Panc1 (cell line): ENCODE measurements at regions not wholly inside any gene's neighbourhood (a gene's known extent, or its start where the extent isn't known, plus 50 kb on each side); places are given as distances from the start of the nearest gene placed in this dataset.

Source experiments
- ATAC-seq: fragments of 200-7000 bp; cut with Tn5 transposase; 2 replicates; pipeline ENCODE4 v1.9.1; 2020; ENCODE audit warnings: mild to moderate bottlenecking, moderate library complexity
- BruUV-seq: library from RNA; stranded (reverse); fragments of 400-500 nt; replicated peaks from 2 replicates; lab custom pipeline; 2021; lab: Mats Ljungman, UMichigan
- CTCF ChIA-PET: fragments of 300-600 bp; sonication (Branson Sonifier 250); formaldehyde crosslinking; loops from one replicate; lab custom pipeline; 2022; ENCODE audit warnings: antibody characterized with exemption; lab: Charles Lee
- POLR2A ChIA-PET: fragments of 300-600 bp; sonication (Branson Sonifier 250); formaldehyde crosslinking; loops from one replicate; lab custom pipeline; 2022; ENCODE audit warnings: antibody characterized with exemption; lab: Charles Lee
- DNase-seq: peaks from one replicate; pipeline ENCODE4 v3.0.0-alpha.2; 2010; ENCODE audit warnings: low read depth, low spot score
- H3K27ac ChIP-seq: 2 replicates; pipeline ENCODE4 v1.5.1; 2011; ENCODE audit warnings: mild to moderate bottlenecking, low read length, inconsistent platforms
- H3K27me3 ChIP-seq: fragments of 200-500 bp; sonication (Bioruptor generic); 2 replicates; pipeline ENCODE4 v1.6.0; 2014; ENCODE audit warnings: low read length, inconsistent platforms; ENCODE audit not compliant: control insufficient read depth, insufficient read depth
- H3K36me3 ChIP-seq: fragments of 200-500 bp; sonication (Bioruptor generic); 2 replicates; pipeline ENCODE4 v1.5.1; 2014; ENCODE audit warnings: inconsistent platforms, mild to moderate bottlenecking, low read length, moderate library complexity; ENCODE audit not compliant: control insufficient read depth, insufficient read depth
- H3K4me1 ChIP-seq: 2 replicates; pipeline ENCODE4 v1.5.1; 2011; ENCODE audit warnings: inconsistent platforms, mild to moderate bottlenecking, low read length, moderate library complexity; ENCODE audit not compliant: control insufficient read depth, insufficient read depth
- H3K4me3 ChIP-seq, 2 experiments: 2 replicates each; pipeline ENCODE4 v1.5.1; 2011 to 2012; ENCODE audit warnings: low read depth in 2 of 2, low read length in 2 of 2, mild to moderate bottlenecking in 2 of 2, inconsistent platforms in 1 of 2, moderate library complexity in 1 of 2
- H3K9me3 ChIP-seq: fragments of 200-500 bp; sonication (Bioruptor generic); 2 replicates; pipeline ENCODE4 v1.5.1; 2014; ENCODE audit warnings: low read depth, mild to moderate bottlenecking, inconsistent platforms, low read length, moderate library complexity; ENCODE audit not compliant: control insufficient read depth, insufficient read depth
- POLR2AphosphoS5 ChIP-seq: IDR thresholded peaks from 2 replicates; pipeline ENCODE4 v1.6.1; 2012; ENCODE audit warnings: mild to moderate bottlenecking, low read depth, low read length, moderate library complexity
- SIN3A ChIP-seq: IDR thresholded peaks from 2 replicates; pipeline ENCODE4 v1.6.1; 2012; ENCODE audit warnings: low read depth, mild to moderate bottlenecking, low read length, moderate library complexity, borderline replicate concordance; ENCODE audit not compliant: insufficient read depth
- TCF7L2 ChIP-seq: IDR thresholded peaks from 2 replicates; pipeline ENCODE4 v1.6.1; 2011; ENCODE audit warnings: mild to moderate bottlenecking, low read depth, low read length, inconsistent platforms
- in situ Hi-C: cut with HindIII; loops from 2 replicates; pipeline ENCODE4 v1.10.0; 2016; ENCODE audit warnings: low sequenced_read_pairs, low pct_unique_long_range_greater_than_20kb
- intact Hi-C: fragments of 100-400 bp; cut with micrococcal nuclease; formaldehyde crosslinking; loops from one replicate; pipeline ENCODE4 v1.10.0; 2022; ENCODE audit not compliant: unreplicated experiment
- TF ChIP-seq, protein P1 (sequence below), 2 experiments: IDR thresholded peaks; 2 replicates each; pipeline ENCODE4 v1.6.1; 2011 to 2012; ENCODE audit warnings: low read depth in 2 of 2, control low read depth in 1 of 2, low read length in 1 of 2, mild to moderate bottlenecking in 1 of 2, moderate library complexity in 1 of 2; ENCODE audit not compliant: insufficient read depth in 1 of 2
- TF ChIP-seq, protein P2 (sequence below): fragments of 450-650 bp; IDR thresholded peaks from 2 replicates; pipeline ENCODE4 v1.5.1; 2017; ENCODE audit warnings: mild to moderate bottlenecking

DNA sequence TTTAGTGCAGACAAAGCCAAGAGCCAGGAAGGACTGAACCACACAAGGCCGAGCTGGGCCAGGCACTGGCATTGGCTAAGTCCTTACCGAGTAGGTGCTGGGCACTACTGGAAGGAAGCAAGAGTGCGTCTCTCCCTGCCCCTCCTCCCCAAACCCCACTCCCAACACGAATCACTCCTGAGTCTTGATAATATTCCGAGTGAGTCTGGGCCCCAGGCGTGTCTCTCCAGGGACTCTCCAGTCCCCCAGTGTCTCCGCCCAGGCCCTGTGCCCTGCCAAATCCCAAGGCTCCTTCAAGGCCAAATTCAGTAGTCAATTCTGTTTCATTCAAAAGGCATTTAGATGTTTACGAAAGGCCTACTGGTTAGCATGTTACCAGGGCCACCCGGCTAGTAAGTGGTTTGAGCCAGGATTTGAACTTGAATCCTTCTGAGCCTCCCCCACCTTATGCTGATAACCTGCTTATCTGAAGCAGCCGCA lies 82.8 kb downstream of the GLI2 start:
- in situ Hi-C loops: no loop called here
- intact Hi-C loops: no loop called here
- H3K9me3 ChIP-seq: no peaks in the 10 kb centered on the region
- BruUV-seq: no TSS peak
- CTCF ChIA-PET: no interaction called here
- no peak for DNase-seq
- H3K36me3 ChIP-seq: no peaks in the 10 kb centered on the region
- ATAC-seq: 0 out of 2 replicates have a peak, but pooled peaks have one; percentile 54
- H3K4me1 ChIP-seq: no peaks in the 10 kb centered on the region
- H3K27ac ChIP-seq: no peak overlapping the region
- H3K27me3 ChIP-seq: no peaks in the 10 kb centered on the region
- H3K4me3 ChIP-seq: no peak overlapping the region
- POLR2A ChIA-PET: no interaction called here
- no peak for TF ChIP-seq SIN3A
- TF ChIP-seq, protein P1, sequence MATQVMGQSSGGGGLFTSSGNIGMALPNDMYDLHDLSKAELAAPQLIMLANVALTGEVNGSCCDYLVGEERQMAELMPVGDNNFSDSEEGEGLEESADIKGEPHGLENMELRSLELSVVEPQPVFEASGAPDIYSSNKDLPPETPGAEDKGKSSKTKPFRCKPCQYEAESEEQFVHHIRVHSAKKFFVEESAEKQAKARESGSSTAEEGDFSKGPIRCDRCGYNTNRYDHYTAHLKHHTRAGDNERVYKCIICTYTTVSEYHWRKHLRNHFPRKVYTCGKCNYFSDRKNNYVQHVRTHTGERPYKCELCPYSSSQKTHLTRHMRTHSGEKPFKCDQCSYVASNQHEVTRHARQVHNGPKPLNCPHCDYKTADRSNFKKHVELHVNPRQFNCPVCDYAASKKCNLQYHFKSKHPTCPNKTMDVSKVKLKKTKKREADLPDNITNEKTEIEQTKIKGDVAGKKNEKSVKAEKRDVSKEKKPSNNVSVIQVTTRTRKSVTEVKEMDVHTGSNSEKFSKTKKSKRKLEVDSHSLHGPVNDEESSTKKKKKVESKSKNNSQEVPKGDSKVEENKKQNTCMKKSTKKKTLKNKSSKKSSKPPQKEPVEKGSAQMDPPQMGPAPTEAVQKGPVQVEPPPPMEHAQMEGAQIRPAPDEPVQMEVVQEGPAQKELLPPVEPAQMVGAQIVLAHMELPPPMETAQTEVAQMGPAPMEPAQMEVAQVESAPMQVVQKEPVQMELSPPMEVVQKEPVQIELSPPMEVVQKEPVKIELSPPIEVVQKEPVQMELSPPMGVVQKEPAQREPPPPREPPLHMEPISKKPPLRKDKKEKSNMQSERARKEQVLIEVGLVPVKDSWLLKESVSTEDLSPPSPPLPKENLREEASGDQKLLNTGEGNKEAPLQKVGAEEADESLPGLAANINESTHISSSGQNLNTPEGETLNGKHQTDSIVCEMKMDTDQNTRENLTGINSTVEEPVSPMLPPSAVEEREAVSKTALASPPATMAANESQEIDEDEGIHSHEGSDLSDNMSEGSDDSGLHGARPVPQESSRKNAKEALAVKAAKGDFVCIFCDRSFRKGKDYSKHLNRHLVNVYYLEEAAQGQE (IDR thresholded peaks at IDR 0.05; ENCODE audit: insufficient read depth in 1 of 2, low read depth in 2 of 2, low read length in 1 of 2): no peak
- TF ChIP-seq, protein P2, sequence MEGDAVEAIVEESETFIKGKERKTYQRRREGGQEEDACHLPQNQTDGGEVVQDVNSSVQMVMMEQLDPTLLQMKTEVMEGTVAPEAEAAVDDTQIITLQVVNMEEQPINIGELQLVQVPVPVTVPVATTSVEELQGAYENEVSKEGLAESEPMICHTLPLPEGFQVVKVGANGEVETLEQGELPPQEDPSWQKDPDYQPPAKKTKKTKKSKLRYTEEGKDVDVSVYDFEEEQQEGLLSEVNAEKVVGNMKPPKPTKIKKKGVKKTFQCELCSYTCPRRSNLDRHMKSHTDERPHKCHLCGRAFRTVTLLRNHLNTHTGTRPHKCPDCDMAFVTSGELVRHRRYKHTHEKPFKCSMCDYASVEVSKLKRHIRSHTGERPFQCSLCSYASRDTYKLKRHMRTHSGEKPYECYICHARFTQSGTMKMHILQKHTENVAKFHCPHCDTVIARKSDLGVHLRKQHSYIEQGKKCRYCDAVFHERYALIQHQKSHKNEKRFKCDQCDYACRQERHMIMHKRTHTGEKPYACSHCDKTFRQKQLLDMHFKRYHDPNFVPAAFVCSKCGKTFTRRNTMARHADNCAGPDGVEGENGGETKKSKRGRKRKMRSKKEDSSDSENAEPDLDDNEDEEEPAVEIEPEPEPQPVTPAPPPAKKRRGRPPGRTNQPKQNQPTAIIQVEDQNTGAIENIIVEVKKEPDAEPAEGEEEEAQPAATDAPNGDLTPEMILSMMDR: no peak
- no peak for TF ChIP-seq TCF7L2
- no peak for TF ChIP-seq POLR2AphosphoS5

DNA sequence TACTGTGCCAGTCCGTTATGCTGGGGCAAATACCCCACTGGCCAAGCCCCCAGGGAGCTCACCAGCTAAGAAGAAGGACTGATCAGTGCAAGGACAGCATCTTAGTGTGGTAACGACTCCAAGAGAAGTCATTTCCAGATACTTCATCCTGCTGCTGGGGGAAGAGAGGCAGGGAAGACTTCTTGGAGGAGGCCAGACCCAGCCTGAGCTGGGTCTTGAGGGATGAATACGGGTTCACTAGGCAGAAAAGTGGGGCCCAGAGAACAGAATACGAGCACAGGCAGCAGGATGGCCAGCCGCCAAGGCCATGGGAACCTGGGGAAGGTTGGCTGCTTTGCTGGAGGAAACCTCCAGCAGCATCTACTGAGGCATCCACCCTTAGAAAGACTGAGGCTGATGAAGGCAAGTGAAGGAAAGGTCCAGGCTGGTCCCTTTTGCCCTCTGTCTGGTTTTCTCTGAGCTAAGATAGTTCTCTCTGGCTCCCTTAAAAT lies 84.1 kb downstream of the GLI2 start:
- ATAC-seq (no peak), DNase-seq (no peak)
- in situ Hi-C loops: no loop called here
- TF ChIP-seq POLR2AphosphoS5: no peak
- no peak for TF ChIP-seq TCF7L2
- TF ChIP-seq, protein P1 (IDR thresholded peaks at IDR 0.05; ENCODE audit: insufficient read depth in 1 of 2, low read depth in 2 of 2, low read length in 1 of 2): no peak
- TF ChIP-seq, protein P2: no peak
- no peak for TF ChIP-seq SIN3A
- intact Hi-C loops: no loop called here
- Histone ChIP-seq H3K4me3 (no peak overlapping the region), H3K27me3 (no peaks in the 10 kb centered on the region), H3K9me3 (no peaks in the 10 kb centered on the region), H3K4me1 (no peaks in the 10 kb centered on the region), H3K36me3 (no peaks in the 10 kb centered on the region), H3K27ac (no peak overlapping the region)
- ChIA-PET POLR2A (no interaction called here), CTCF (no interaction called here)
- no TSS peak for BruUV-seq
